ENCODE measurements at regions not wholly inside any gene's neighbourhood (a gene's known extent, or its start where the extent isn't known, plus 50 kb on each side); places are given as distances from the start of the nearest gene placed in this dataset.

DNA sequence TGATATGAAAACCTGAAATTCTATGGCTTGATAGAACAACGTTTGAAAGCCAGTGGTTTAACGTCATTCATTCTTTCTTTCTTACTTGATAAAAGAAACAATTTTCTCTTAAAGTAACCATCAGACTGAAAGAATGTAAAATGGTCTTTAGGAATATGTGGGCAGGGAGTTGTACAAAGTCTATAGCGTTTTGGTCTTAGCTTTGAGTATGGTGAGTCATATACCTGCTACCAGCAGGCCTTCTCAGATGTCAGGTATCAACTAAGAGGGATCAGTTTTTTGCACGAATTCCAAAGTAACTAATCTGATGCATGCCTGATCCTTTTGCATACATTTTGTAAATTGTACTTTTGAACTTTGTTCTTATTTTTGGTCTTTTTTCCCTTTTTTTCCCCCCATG lies 101.5 kb upstream of the DSEL start:
- no peak for DNase-seq (ENCODE audit: low read depth)
- in situ Hi-C loops (cut with HindIII; ENCODE audit: low sequenced_read_pairs): no loop called here
- TF ChIP-seq, protein P1, sequence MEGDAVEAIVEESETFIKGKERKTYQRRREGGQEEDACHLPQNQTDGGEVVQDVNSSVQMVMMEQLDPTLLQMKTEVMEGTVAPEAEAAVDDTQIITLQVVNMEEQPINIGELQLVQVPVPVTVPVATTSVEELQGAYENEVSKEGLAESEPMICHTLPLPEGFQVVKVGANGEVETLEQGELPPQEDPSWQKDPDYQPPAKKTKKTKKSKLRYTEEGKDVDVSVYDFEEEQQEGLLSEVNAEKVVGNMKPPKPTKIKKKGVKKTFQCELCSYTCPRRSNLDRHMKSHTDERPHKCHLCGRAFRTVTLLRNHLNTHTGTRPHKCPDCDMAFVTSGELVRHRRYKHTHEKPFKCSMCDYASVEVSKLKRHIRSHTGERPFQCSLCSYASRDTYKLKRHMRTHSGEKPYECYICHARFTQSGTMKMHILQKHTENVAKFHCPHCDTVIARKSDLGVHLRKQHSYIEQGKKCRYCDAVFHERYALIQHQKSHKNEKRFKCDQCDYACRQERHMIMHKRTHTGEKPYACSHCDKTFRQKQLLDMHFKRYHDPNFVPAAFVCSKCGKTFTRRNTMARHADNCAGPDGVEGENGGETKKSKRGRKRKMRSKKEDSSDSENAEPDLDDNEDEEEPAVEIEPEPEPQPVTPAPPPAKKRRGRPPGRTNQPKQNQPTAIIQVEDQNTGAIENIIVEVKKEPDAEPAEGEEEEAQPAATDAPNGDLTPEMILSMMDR (IDR thresholded peaks at IDR 0.05; ENCODE audit: low read depth, low read length, missing control alignments): no peak
- H3K4me3 ChIP-seq (ENCODE audit: low read depth, low read length): no peak overlapping the region

DNA sequence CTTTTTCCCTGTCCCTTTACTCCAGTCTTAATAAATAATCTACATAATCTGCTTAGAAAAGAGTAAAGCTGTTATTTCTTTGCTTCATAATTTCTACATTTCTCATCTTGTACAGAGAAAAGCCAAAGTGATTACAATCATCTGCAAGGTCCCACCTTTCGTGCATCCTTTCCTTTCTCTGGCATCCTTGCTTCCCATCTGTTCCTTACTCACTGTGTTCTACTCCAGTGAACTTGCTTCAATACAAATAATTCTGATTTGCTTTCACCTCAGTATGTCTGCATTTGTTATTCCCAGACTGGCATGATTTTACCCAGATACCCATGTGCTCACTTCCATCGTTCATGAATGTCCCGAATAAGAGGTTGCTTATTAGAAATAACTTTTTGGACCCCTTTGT lies 99.4 kb upstream of the DSEL start:
- TF ChIP-seq, protein P1 (IDR thresholded peaks at IDR 0.05; ENCODE audit: low read depth, low read length, missing control alignments): no peak
- no peak overlapping the region for H3K4me3 ChIP-seq (ENCODE audit: low read depth, low read length)
- in situ Hi-C loops (cut with HindIII; ENCODE audit: low sequenced_read_pairs): no loop called here
- no peak for DNase-seq (ENCODE audit: low read depth)

DNA sequence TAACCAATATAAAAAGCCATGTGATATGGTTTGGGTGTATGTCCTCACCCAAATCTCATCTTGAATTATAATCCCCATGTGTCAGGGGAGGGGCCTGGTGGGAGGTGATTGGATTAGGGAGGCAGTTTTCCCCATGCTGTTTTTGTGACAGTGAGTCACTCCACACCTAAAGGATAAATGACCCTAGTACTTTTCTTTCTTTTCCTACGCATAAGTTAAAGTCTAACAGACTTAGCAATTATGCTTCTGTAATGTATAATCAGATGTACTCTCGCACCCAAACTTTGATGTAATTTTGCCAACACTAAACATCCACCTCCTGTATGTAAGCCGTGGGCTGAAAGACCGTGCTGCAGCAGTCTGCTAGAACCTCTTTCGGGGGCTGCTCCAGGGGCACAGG lies 97.2 kb upstream of the DSEL start:
- in situ Hi-C loops (cut with HindIII; ENCODE audit: low sequenced_read_pairs): no loop called here
- DNase-seq (ENCODE audit: low read depth): no peak
- H3K4me3 ChIP-seq (ENCODE audit: low read depth, low read length): no peak overlapping the region
- TF ChIP-seq, protein P1 (IDR thresholded peaks at IDR 0.05; ENCODE audit: low read depth, low read length, missing control alignments): no peak

DNA sequence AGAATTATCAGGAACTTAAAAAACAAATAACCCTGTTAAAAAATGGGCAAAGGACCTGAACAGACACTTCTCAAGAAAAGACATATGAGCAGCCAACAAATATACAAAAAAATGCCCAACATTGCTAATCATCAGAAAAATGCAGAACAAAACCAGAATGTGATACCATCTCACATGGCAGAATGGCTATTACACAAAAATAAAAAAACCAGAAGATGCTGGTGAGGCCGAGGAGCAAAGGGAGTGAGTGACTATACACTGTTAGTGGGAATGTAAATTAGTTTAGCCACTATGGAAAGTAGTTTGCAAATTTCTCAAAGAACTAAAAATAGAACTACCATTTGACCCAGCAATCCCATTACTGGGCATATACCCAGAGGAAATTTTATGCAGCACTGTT lies 95.8 kb upstream of the DSEL start:
- in situ Hi-C loops (cut with HindIII; ENCODE audit: low sequenced_read_pairs): no loop called here
- TF ChIP-seq, protein P1 (IDR thresholded peaks at IDR 0.05; ENCODE audit: low read depth, low read length, missing control alignments): no peak
- H3K4me3 ChIP-seq (ENCODE audit: low read depth, low read length): no peak overlapping the region
- no peak for DNase-seq (ENCODE audit: low read depth)

DNA sequence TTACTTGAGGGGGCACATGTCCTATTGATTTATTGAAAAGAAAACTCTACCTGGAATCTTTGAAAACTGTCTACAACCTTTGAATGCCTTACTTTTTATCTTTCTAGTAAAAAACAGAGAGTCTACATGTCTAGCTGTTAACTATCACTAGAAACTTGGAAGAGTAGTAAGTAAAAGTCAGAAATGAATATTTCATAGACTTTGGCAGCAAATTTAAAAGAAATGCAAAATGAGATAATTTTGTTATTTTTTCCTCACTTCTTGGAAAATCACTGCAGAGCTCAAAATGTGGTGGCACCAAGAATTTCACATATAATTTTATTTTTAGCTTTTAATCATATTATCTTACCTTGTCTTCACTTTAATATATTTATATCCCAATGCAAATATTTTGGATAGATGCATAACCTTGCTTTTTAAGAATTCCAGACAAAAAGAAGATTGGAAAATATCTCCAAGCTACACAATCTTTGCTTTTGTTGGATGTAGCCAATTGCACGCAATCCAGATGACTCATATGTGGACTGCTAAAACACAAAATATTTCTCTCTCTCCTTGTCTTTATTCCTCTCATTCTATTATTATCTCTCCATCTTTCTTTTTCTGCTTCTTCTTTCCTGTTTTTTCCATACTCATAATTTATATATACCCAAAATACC lies 92.2 kb upstream of the DSEL start:
- TF ChIP-seq, protein P1 (IDR thresholded peaks at IDR 0.05; ENCODE audit: low read depth, low read length, missing control alignments): no peak
- no peak overlapping the region for H3K4me3 ChIP-seq (ENCODE audit: low read depth, low read length)
- in situ Hi-C loops (cut with HindIII; ENCODE audit: low sequenced_read_pairs): no loop called here
- DNase-seq (ENCODE audit: low read depth): peak; percentile 19

DNA sequence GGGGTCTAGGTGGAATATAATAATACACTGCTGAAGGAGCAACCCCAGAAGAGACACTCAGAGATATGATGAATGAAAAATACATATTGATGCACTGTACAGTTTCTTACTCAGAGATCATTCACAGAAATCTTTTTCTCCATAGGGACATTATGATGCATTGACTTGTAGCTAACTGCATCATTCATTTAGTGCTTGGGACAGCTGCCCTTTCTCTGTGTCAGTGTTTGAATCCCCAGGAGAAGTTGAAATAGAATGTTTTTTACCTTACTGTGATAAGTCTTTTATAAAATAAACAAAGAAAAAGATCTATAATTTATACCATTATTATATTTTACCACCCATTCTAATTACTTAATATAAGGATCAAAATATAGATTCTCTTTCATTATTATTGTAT lies 91.7 kb upstream of the DSEL start:
- in situ Hi-C loops (cut with HindIII; ENCODE audit: low sequenced_read_pairs): no loop called here
- H3K4me3 ChIP-seq (ENCODE audit: low read depth, low read length): no peak overlapping the region
- DNase-seq (ENCODE audit: low read depth): no peak
- TF ChIP-seq, protein P1 (IDR thresholded peaks at IDR 0.05; ENCODE audit: low read depth, low read length, missing control alignments): no peak

All from astrocyte of the cerebellum (primary cell).